IPS-15b (cell line): ENCODE measurements at regions not wholly inside any gene's neighbourhood (a gene's known extent, or its start where the extent isn't known, plus 50 kb on each side); places are given as distances from the start of the nearest gene placed in this dataset.
"Not testable (repeated sequence)": the region's sequence is repeated elsewhere in the genome, so short reads cannot be mapped to it uniquely, and the experiment has no call there.

Source experiments
- H3K27me3 ChIP-seq: one replicate; pipeline ENCODE4 v1.6.1; 2013; ENCODE audit warnings: low read length; ENCODE audit not compliant: control insufficient read depth, insufficient read depth
- H3K36me3 ChIP-seq: one replicate; pipeline ENCODE4 v1.6.1; 2013; ENCODE audit warnings: low read length; ENCODE audit not compliant: control insufficient read depth, insufficient read depth
- H3K4me1 ChIP-seq: one replicate; pipeline ENCODE4 v1.6.1; 2013; ENCODE audit warnings: mild to moderate bottlenecking, low read length; ENCODE audit not compliant: control insufficient read depth, insufficient read depth
- H3K4me3 ChIP-seq: one replicate; pipeline ENCODE4 v1.5.1; 2013; ENCODE audit warnings: low read depth, low read length
- H3K9ac ChIP-seq: one replicate; pipeline ENCODE4 v1.6.1; 2013; ENCODE audit warnings: low read depth, mild to moderate bottlenecking, low read length
- H3K9me3 ChIP-seq: one replicate; pipeline ENCODE4 v1.6.1; 2013; ENCODE audit warnings: mild to moderate bottlenecking, low read length; ENCODE audit not compliant: control insufficient read depth, insufficient read depth

GRCh38 chr12:62001424-62001823, 258.8 kb upstream of the USP15 start:
- no peaks in the 10 kb centered on the region for H3K36me3 ChIP-seq
- H3K4me3 ChIP-seq, result no peak overlapping the region
- no peaks in the 10 kb centered on the region for H3K9me3 ChIP-seq
- no peaks in the 10 kb centered on the region for H3K27me3 ChIP-seq
- no peaks in the 10 kb centered on the region for H3K4me1 ChIP-seq
- no peak overlapping the region for H3K9ac ChIP-seq

- Histone ChIP-seq H3K36me3 (no peaks in the 10 kb centered on the region), H3K9me3 (no peaks in the 10 kb centered on the region), H3K9ac (no peak overlapping the region), H3K4me3 (no peak overlapping the region), H3K27me3 (no peaks in the 10 kb centered on the region), H3K4me1 (no peaks in the 10 kb centered on the region)
Observed at GRCh38 chr12:62003226-62003625, 257.0 kb upstream of the USP15 start.

GRCh38 chr12:62003701-62004100, 256.5 kb upstream of the USP15 start:
- H3K36me3 ChIP-seq, result no peaks in the 10 kb centered on the region
- H3K9me3 ChIP-seq, result no peaks in the 10 kb centered on the region
- H3K4me1 ChIP-seq, result no peaks in the 10 kb centered on the region
- H3K4me3 ChIP-seq, result no peak overlapping the region
- no peaks in the 10 kb centered on the region for H3K27me3 ChIP-seq
- H3K9ac ChIP-seq, result no peak overlapping the region

- Histone ChIP-seq H3K27me3 (no peaks in the 10 kb centered on the region), H3K36me3 (no peaks in the 10 kb centered on the region), H3K4me3 (no peak overlapping the region)
Observed at GRCh38 chr12:62005615-62006014, 254.6 kb upstream of the USP15 start.

GRCh38 chr12:62006076-62006732, 254.0 kb upstream of the USP15 start:
- Histone ChIP-seq H3K9me3 (no peaks in the 10 kb centered on the region), H3K9ac (no peak overlapping the region), H3K36me3 (no peaks in the 10 kb centered on the region), H3K27me3 (no peaks in the 10 kb centered on the region), H3K4me3 (no peak overlapping the region), H3K4me1 (no peaks in the 10 kb centered on the region)

More at GRCh38 chr12:62005615-62006014, 254.6 kb upstream of the USP15 start:
- Histone ChIP-seq H3K4me1 (no peaks in the 10 kb centered on the region), H3K9me3 (no peaks in the 10 kb centered on the region), H3K9ac (no peak overlapping the region)

- no peaks in the 10 kb centered on the region for H3K27me3 ChIP-seq
- H3K4me1 ChIP-seq, result no peaks in the 10 kb centered on the region
- no peak overlapping the region for H3K4me3 ChIP-seq
- no peaks in the 10 kb centered on the region for H3K36me3 ChIP-seq
- H3K9ac ChIP-seq, result no peak overlapping the region
- no peaks in the 10 kb centered on the region for H3K9me3 ChIP-seq
Observed at GRCh38 chr12:62008703-62009102, 251.5 kb upstream of the USP15 start.

- Histone ChIP-seq H3K4me3 (no peak overlapping the region), H3K27me3 (no peaks in the 10 kb centered on the region), H3K9me3 (no peaks in the 10 kb centered on the region), H3K4me1 (no peaks in the 10 kb centered on the region), H3K36me3 (no peaks in the 10 kb centered on the region), H3K9ac (no peak overlapping the region)
Observed at GRCh38 chr12:62009445-62009844, 250.8 kb upstream of the USP15 start.

GRCh38 chr12:62010331-62010906, 249.8 kb upstream of the USP15 start:
- not testable (repeated sequence) for H3K36me3 ChIP-seq, H3K9me3 ChIP-seq, H3K9ac ChIP-seq, H3K27me3 ChIP-seq, H3K4me1 ChIP-seq, H3K4me3 ChIP-seq

GRCh38 chr12:62010973-62011372, 249.2 kb upstream of the USP15 start:
- not testable (repeated sequence) for H3K4me3 ChIP-seq, H3K36me3 ChIP-seq, H3K9ac ChIP-seq, H3K4me1 ChIP-seq, H3K27me3 ChIP-seq, H3K9me3 ChIP-seq

- Histone ChIP-seq H3K36me3 (no peaks in the 10 kb centered on the region), H3K27me3 (no peaks in the 10 kb centered on the region), H3K4me3 (no peak overlapping the region), H3K4me1 (no peaks in the 10 kb centered on the region), H3K9me3 (no peaks in the 10 kb centered on the region), H3K9ac (no peak overlapping the region)
Observed at GRCh38 chr12:62014330-62014729, 245.9 kb upstream of the USP15 start.

GRCh38 chr12:62016021-62016420, 244.2 kb upstream of the USP15 start:
- H3K4me3 ChIP-seq, result no peak overlapping the region
- H3K36me3 ChIP-seq, result no peaks in the 10 kb centered on the region
- H3K9me3 ChIP-seq, result no peaks in the 10 kb centered on the region
- no peaks in the 10 kb centered on the region for H3K27me3 ChIP-seq
- H3K9ac ChIP-seq, result no peak overlapping the region
- no peaks in the 10 kb centered on the region for H3K4me1 ChIP-seq

GRCh38 chr12:62021808-62022207, 238.4 kb upstream of the USP15 start:
- H3K9ac ChIP-seq, result no peak overlapping the region
- no peaks in the 10 kb centered on the region for H3K27me3 ChIP-seq
- no peaks in the 10 kb centered on the region for H3K4me1 ChIP-seq
- H3K4me3 ChIP-seq, result no peak overlapping the region
- no peaks in the 10 kb centered on the region for H3K9me3 ChIP-seq
- no peaks in the 10 kb centered on the region for H3K36me3 ChIP-seq
